Testis (tissue), 2 donors: ENCODE measurements at regions not wholly inside any gene's neighbourhood (a gene's known extent, or its start where the extent isn't known, plus 50 kb on each side); places are given as distances from the start of the nearest gene placed in this dataset.

Source experiments
- POLR2A ChIP-seq: fragments of 450-650 bp; IDR thresholded peaks from one replicate; pipeline ENCODE4 v1.6.1; 2017; ENCODE audit warnings: antibody characterized with exemption, mild to moderate bottlenecking, moderate library complexity
- TF ChIP-seq, protein P1 (sequence below), 3 experiments: fragments of 450-650 bp in 2 of 3; fragments of 200-600 bp in 1 of 3; sonication (generic) in 1 of 3; IDR thresholded peaks; one replicate each; pipeline ENCODE4 v1.5.1; 2016 to 2019; ENCODE audit warnings: antibody characterized with exemption in 3 of 3, mild to moderate bottlenecking in 2 of 3, moderate library complexity in 1 of 3

- no peak for TF ChIP-seq POLR2A
- TF ChIP-seq, protein P1, sequence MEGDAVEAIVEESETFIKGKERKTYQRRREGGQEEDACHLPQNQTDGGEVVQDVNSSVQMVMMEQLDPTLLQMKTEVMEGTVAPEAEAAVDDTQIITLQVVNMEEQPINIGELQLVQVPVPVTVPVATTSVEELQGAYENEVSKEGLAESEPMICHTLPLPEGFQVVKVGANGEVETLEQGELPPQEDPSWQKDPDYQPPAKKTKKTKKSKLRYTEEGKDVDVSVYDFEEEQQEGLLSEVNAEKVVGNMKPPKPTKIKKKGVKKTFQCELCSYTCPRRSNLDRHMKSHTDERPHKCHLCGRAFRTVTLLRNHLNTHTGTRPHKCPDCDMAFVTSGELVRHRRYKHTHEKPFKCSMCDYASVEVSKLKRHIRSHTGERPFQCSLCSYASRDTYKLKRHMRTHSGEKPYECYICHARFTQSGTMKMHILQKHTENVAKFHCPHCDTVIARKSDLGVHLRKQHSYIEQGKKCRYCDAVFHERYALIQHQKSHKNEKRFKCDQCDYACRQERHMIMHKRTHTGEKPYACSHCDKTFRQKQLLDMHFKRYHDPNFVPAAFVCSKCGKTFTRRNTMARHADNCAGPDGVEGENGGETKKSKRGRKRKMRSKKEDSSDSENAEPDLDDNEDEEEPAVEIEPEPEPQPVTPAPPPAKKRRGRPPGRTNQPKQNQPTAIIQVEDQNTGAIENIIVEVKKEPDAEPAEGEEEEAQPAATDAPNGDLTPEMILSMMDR (IDR thresholded peaks at IDR 0.05) = no peak
Observed at GRCh38 chr18:66687635-66688034, 83.7 kb upstream of the CDH19 start.
